Skeletal muscle cell (primary cell): ENCODE measurements at regions not wholly inside any gene's neighbourhood (a gene's known extent, or its start where the extent isn't known, plus 50 kb on each side); places are given as distances from the start of the nearest gene placed in this dataset.
"Not testable (repeated sequence)": the region's sequence is repeated elsewhere in the genome, so short reads cannot be mapped to it uniquely, and the experiment has no call there.

Source experiments
- DNase-seq: peaks from one replicate; pipeline ENCODE4 v3.0.0-alpha.2; 2010; ENCODE audit warnings: low read depth
- H3K4me3 ChIP-seq: 2 replicates; pipeline ENCODE4 v1.5.1; 2011; ENCODE audit warnings: low read depth, mild to moderate bottlenecking, control low read depth, low read length, moderate library complexity

GRCh38 chr21:27776925-27777553 lies 810.2 kb upstream of the ADAMTS5 start:
- H3K4me3 ChIP-seq = no peak overlapping the region
- DNase-seq = no peak

GRCh38 chr21:27772816-27773215 lies 805.9 kb upstream of the ADAMTS5 start:
- no peak overlapping the region for H3K4me3 ChIP-seq
- DNase-seq = peak; percentile 25

GRCh38 chr21:27771938-27772483 lies 805.1 kb upstream of the ADAMTS5 start:
- no peak overlapping the region for H3K4me3 ChIP-seq
- DNase-seq = no peak

GRCh38 chr21:27769763-27770162 lies 802.9 kb upstream of the ADAMTS5 start:
- no peak for DNase-seq
- no peak overlapping the region for H3K4me3 ChIP-seq

- not testable (repeated sequence) for H3K4me3 ChIP-seq
- DNase-seq = peak; percentile 17
Measured at GRCh38 chr21:27768046-27768637, 801.3 kb upstream of the ADAMTS5 start.

- H3K4me3 ChIP-seq = no peak overlapping the region
- DNase-seq = no peak
Measured at GRCh38 chr21:27764056-27764455, 797.2 kb upstream of the ADAMTS5 start.

GRCh38 chr21:27761623-27762022 lies 794.7 kb upstream of the ADAMTS5 start:
- H3K4me3 ChIP-seq = no peak overlapping the region
- DNase-seq = no peak

GRCh38 chr21:27759820-27760219 lies 792.9 kb upstream of the ADAMTS5 start:
- no peak overlapping the region for H3K4me3 ChIP-seq
- DNase-seq = no peak

GRCh38 chr21:27759091-27759659 lies 792.3 kb upstream of the ADAMTS5 start:
- H3K4me3 ChIP-seq = no peak overlapping the region
- no peak for DNase-seq

- DNase-seq = no peak
Measured at GRCh38 chr21:27756191-27756590, 789.3 kb upstream of the ADAMTS5 start.

GRCh38 chr21:27743971-27744564 lies 777.2 kb upstream of the ADAMTS5 start:
- DNase-seq = no peak
- H3K4me3 ChIP-seq = no peak overlapping the region

More at GRCh38 chr21:27756191-27756590, 789.3 kb upstream of the ADAMTS5 start:
- no peak overlapping the region for H3K4me3 ChIP-seq

- peak; percentile 25 for DNase-seq
- H3K4me3 ChIP-seq = no peak overlapping the region
Measured at GRCh38 chr21:27741736-27742135, 774.8 kb upstream of the ADAMTS5 start.

GRCh38 chr21:27740084-27740483 lies 773.2 kb upstream of the ADAMTS5 start:
- DNase-seq = no peak
- H3K4me3 ChIP-seq = no peak overlapping the region

GRCh38 chr21:27739187-27739586 lies 772.3 kb upstream of the ADAMTS5 start:
- no peak overlapping the region for H3K4me3 ChIP-seq
- DNase-seq = no peak

GRCh38 chr21:27735699-27736098 lies 768.8 kb upstream of the ADAMTS5 start:
- DNase-seq = no peak
- no peak overlapping the region for H3K4me3 ChIP-seq

GRCh38 chr21:27734146-27734545 lies 767.3 kb upstream of the ADAMTS5 start:
- H3K4me3 ChIP-seq = no peak overlapping the region
- DNase-seq = peak; percentile 36

GRCh38 chr21:27725916-27726315 lies 759.0 kb upstream of the ADAMTS5 start:
- no peak overlapping the region for H3K4me3 ChIP-seq
- DNase-seq = peak; percentile 16

GRCh38 chr21:27722095-27722494 lies 755.2 kb upstream of the ADAMTS5 start:
- H3K4me3 ChIP-seq = no peak overlapping the region
- DNase-seq = no peak

GRCh38 chr21:27721675-27722074 lies 754.8 kb upstream of the ADAMTS5 start:
- DNase-seq = no peak
- no peak overlapping the region for H3K4me3 ChIP-seq

- no peak overlapping the region for H3K4me3 ChIP-seq
- no peak for DNase-seq
Measured at GRCh38 chr21:27719226-27719625, 752.3 kb upstream of the ADAMTS5 start.
